Osteoblast (primary cell): ENCODE measurements at regions not wholly inside any gene's neighbourhood (a gene's known extent, or its start where the extent isn't known, plus 50 kb on each side); places are given as distances from the start of the nearest gene placed in this dataset.

Experiments used
- DNase-seq: peaks from one replicate; pipeline ENCODE4 v3.0.0; 2011; ENCODE audit warnings: low spot score, mixed read lengths; ENCODE audit not compliant: insufficient read length; ENCODE audit errors: missing footprints
- H2AFZ ChIP-seq: 2 replicates; pipeline ENCODE4 v1.6.0; 2011; ENCODE audit warnings: mild to moderate bottlenecking, low read length
- H3K27ac ChIP-seq: 2 replicates; pipeline ENCODE4 v1.5.1; 2011; ENCODE audit warnings: mild to moderate bottlenecking, low read depth, low read length, moderate library complexity
- H3K27me3 ChIP-seq: 2 replicates; pipeline ENCODE4 v1.6.0; 2012; ENCODE audit warnings: mild to moderate bottlenecking, control low read depth, inconsistent platforms, low read length, moderate library complexity; ENCODE audit not compliant: insufficient read depth
- H3K36me3 ChIP-seq: 2 replicates; pipeline ENCODE4 v1.5.1; 2011; ENCODE audit warnings: mild to moderate bottlenecking, low read length, control low read depth, moderate library complexity; ENCODE audit not compliant: insufficient read depth
- H3K4me1 ChIP-seq: 2 replicates; pipeline ENCODE4 v1.5.1; 2011; ENCODE audit warnings: mild to moderate bottlenecking, low read length, control low read depth, moderate library complexity; ENCODE audit not compliant: insufficient read depth
- H3K4me2 ChIP-seq: 2 replicates; pipeline ENCODE4 v1.6.0; 2011; ENCODE audit warnings: mild to moderate bottlenecking, low read length; ENCODE audit not compliant: insufficient read depth
- H3K4me3 ChIP-seq: fragments of 200-600 bp; sonication (generic); 3 replicates; pipeline ENCODE4 v1.5.1; 2012; ENCODE audit warnings: mild to moderate bottlenecking, low read length, inconsistent platforms; ENCODE audit not compliant: insufficient read depth
- H3K79me2 ChIP-seq: 2 replicates; pipeline ENCODE4 v1.6.0; 2012; ENCODE audit warnings: mild to moderate bottlenecking, low read length, control low read depth, inconsistent platforms; ENCODE audit not compliant: insufficient read depth
- H3K9me3 ChIP-seq: 2 replicates; pipeline ENCODE4 v1.5.1; 2011; ENCODE audit warnings: low read depth, low read length, control low read depth
- H4K20me1 ChIP-seq: 2 replicates; pipeline ENCODE4 v1.6.0; 2012; ENCODE audit warnings: mild to moderate bottlenecking, low read length, control low read depth; ENCODE audit not compliant: insufficient read depth
- TF ChIP-seq, protein P1 (sequence below): IDR thresholded peaks from 2 replicates; pipeline ENCODE4 v1.5.1; 2011; ENCODE audit warnings: mild to moderate bottlenecking, low read depth, low read length, moderate library complexity; ENCODE audit errors: extremely low read depth

DNA sequence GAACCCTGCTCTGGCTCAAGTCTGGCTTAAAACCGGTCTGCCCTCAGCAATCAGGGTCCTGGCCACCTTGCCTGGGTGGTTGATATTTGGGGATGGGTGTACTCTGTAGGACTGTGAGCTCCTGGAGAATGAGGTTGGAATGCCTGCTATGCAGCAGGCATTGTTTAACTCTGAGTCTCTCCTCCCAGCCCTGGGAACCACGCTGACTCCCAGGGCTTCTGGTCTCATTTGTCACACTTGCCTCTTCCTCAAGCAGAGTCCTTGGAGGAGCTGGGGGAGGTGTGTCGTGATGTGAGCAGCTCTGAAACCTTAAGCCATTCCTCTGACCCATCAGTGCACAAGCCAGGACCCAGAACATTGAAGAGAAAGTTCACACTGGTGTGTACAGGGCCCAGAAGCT is 340.1 kb downstream of the MN1 start:
- H3K4me2 ChIP-seq = peak overlapping the region; percentile 16
- TF ChIP-seq, protein P1, sequence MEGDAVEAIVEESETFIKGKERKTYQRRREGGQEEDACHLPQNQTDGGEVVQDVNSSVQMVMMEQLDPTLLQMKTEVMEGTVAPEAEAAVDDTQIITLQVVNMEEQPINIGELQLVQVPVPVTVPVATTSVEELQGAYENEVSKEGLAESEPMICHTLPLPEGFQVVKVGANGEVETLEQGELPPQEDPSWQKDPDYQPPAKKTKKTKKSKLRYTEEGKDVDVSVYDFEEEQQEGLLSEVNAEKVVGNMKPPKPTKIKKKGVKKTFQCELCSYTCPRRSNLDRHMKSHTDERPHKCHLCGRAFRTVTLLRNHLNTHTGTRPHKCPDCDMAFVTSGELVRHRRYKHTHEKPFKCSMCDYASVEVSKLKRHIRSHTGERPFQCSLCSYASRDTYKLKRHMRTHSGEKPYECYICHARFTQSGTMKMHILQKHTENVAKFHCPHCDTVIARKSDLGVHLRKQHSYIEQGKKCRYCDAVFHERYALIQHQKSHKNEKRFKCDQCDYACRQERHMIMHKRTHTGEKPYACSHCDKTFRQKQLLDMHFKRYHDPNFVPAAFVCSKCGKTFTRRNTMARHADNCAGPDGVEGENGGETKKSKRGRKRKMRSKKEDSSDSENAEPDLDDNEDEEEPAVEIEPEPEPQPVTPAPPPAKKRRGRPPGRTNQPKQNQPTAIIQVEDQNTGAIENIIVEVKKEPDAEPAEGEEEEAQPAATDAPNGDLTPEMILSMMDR = no peak
- H4K20me1 ChIP-seq = no peaks in the 10 kb centered on the region
- H3K4me1 ChIP-seq = peaks cover 33% of the 10 kb centered on the region
- peak; percentile 91 for DNase-seq
- no peaks in the 10 kb centered on the region for H3K9me3 ChIP-seq
- no peaks in the 10 kb centered on the region for H3K79me2 ChIP-seq
- peaks cover 12% of the 10 kb centered on the region for H3K27me3 ChIP-seq
- no peaks in the 10 kb centered on the region for H3K36me3 ChIP-seq
- H2AFZ ChIP-seq = no peak overlapping the region
- H3K27ac ChIP-seq = peak overlapping the region; percentile 35
- H3K4me3 ChIP-seq = peak overlapping the region; percentile 8

DNA sequence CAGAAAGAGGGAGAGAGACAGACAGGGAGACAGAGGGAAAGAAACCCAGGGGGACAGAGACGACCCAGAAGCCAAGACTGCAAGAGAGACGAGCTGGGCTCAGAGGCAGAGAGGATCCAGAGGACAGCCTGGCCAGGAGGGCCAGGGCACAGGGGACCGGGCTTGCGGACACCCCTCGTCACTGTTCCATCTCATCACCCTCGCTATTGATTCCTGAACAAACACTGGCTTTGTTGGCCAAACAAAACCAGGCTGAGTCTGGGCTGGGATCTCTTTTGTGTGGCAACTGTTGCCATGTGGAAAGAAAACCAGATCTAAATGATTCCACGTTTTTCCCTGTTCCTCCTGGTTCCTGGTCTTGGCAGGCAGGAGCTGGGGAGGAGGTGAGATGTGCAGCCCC is 339.4 kb downstream of the MN1 start:
- no peaks in the 10 kb centered on the region for H4K20me1 ChIP-seq
- peaks cover 26% of the 10 kb centered on the region for H3K4me1 ChIP-seq
- H3K27ac ChIP-seq = peak overlapping the region; percentile 35

DNA sequence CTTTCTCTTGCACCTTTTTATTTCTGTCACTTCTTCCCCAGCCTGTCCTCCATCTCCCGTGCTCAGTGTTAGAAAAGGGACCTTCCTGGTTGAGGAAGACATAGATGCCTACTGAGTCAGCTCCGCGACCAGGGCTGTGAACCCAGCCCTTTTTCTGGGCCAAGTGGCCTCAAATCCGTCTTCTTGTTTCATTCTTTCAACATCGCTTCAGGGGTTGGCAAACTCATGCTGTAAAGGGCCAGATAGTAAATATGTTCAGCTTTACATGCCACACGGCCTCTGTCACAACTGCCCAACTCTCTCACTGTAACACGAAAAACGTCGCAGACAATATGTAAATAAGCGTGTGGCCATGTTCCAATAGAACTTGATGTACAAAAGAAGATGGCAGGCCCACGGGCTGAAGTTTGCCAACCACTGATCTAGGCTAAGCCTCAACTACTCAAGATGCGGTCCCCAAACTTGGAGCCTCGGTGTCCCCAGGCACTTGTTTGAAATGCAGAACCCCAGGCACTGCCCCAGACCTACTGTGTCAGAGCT is 338.4 kb downstream of the MN1 start:
- Histone ChIP-seq H3K36me3 (no peaks in the 10 kb centered on the region), H3K27ac (no peak overlapping the region), H4K20me1 (no peaks in the 10 kb centered on the region), H3K9me3 (no peaks in the 10 kb centered on the region), H3K4me2 (no peak overlapping the region), H3K4me1 (peaks cover 22% of the 10 kb centered on the region), H3K27me3 (peaks cover 12% of the 10 kb centered on the region), H2AFZ (no peak overlapping the region), H3K4me3 (no peak overlapping the region), H3K79me2 (no peaks in the 10 kb centered on the region)
- no peak for DNase-seq
- TF ChIP-seq, protein P1 = no peak

More for the DNA sequence above, 339.4 kb downstream of the MN1 start:
- H3K27me3 ChIP-seq = peaks cover 12% of the 10 kb centered on the region
- no peak overlapping the region for H3K4me2 ChIP-seq
- no peaks in the 10 kb centered on the region for H3K79me2 ChIP-seq
- H3K36me3 ChIP-seq = no peaks in the 10 kb centered on the region
- TF ChIP-seq, protein P1 = no peak
- H2AFZ ChIP-seq = no peak overlapping the region
- H3K4me3 ChIP-seq = no peak overlapping the region
- H3K9me3 ChIP-seq = no peaks in the 10 kb centered on the region
- DNase-seq = no peak

DNA sequence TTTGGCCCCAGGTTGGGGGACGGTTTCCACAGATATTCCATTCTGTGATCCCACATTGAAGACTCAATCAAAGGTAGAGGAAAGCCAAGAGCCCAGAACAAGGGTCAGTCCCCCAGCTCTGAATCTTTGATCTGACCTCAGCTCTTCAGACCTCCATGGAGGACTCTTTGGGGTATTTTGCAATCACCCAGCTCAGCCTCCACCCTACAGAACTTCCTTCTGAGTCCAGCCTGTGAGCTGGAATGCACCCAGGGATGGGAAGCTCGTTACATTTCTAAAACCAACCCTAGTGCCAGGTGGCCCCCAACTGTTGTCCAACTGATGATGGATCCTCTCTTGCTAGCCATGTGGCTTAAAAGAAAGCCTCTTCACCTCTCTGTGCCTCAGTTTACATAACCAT is 335.3 kb downstream of the MN1 start:
- H3K27ac ChIP-seq = no peak overlapping the region
- H3K27me3 ChIP-seq = no peaks in the 10 kb centered on the region
- no peak for DNase-seq
- no peak overlapping the region for H2AFZ ChIP-seq
- H3K4me2 ChIP-seq = no peak overlapping the region
- no peaks in the 10 kb centered on the region for H4K20me1 ChIP-seq
- H3K36me3 ChIP-seq = no peaks in the 10 kb centered on the region
- H3K9me3 ChIP-seq = no peaks in the 10 kb centered on the region
- H3K79me2 ChIP-seq = no peaks in the 10 kb centered on the region
- H3K4me1 ChIP-seq = peaks cover 9% of the 10 kb centered on the region
- H3K4me3 ChIP-seq = no peak overlapping the region
- TF ChIP-seq, protein P1 = no peak
